ENCODE measurements at regions not wholly inside any gene's neighbourhood (a gene's known extent, or its start where the extent isn't known, plus 50 kb on each side); places are given as distances from the start of the nearest gene placed in this dataset.
"Not testable (repeated sequence)": the region's sequence is repeated elsewhere in the genome, so short reads cannot be mapped to it uniquely, and the experiment has no call there.

DNA sequence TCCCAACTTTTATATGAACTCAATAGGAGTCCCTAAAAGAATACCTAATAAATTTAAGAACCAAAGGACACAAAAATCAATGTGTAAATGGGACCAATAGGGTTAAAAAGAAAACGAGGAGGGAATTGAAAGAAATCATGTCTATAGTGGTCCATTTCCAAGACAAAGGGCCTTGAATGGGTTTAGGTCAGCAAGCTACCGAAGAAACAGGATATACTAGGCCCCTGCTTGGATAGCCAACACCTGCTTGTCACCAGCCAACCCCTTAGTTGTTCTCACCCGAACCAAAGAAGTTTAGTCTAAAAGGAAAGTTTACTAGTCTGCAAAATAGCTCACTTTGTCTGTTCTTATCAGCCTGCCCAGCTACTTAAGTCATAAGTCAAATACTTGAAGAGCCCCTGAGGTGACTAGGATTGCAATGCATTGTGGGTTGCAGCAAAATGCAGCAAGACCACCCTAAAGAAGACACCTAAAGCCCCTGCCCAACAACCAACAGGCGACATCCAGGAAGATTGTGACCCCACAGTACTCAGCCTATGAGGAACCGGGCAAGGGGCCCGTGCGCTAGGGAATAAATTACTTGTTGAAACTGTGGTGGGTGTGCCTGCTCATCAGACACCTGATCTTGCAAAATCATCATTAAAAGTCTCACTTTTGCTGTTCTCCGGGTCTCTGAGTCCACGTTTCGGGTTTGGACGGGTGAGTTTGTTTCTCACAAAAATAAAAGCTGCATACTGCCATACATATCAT lies 183.9 kb upstream of the PPP1R26 start:
- DNase-seq (ENCODE audit: low spot score) = no peak

DNA sequence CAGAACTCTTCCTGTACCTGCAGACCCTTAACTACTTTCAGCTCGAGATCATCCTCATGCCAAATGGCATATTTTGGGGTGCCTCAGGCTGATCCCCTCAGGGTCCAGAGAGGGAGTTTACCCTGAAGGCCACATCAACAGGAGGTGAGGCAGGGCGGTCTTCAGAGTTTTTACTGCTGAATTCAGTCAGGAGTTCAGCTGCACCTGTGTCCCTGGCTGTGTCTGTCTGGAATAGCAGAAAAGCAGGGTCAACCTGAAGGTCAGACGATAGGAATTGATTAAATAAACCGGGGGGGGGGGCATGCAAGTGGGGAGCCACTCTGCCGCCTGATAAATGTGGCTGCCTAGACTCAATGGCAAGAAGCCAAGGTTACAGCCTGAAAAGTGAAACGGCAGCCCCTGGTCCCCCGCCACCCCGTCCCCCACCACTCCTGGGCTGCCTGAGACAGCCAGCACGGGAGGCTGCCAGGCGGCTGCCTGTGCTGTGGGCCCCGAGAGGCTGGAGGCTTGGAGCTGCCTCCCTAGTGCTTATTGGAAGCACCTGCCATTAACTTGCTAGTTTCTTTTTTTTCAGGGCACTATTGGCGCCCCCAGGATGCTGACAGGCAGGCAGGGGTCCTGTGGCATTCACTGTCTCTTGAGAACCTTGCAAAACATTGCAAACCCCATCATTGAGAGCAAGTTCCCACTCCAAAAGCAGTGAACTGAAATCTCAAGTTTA lies 182.7 kb upstream of the PPP1R26 start:
- no peak for DNase-seq (ENCODE audit: low spot score)

DNA sequence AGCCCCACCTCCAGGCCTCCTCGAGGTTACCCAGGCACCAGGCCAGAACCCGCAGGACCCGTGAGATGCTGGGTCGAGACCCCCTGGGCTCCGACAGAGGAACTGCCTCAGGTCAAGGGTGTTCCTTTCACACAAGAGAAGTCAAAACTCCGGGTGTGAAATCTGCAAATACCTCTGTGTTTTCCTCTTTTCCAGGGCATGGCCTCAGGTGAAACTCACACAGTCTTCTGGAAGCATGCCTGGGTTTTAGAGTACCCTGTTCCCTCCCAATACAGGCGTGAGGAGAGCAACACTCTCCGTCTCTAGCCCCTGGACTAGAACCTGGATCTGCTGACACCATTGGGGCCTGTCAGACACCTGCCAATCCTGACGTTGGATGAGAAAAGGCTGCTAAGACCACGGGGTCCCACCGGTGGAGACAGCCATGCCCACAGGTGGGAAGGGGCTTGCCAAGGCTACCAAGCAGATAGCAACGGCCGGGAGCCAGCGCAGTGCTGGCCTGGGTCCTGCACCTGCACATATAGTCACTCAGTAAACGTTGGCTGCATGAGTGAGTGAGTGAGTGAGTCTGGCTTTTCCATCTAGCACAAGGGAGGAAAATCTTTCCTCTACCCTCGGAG lies 182.0 kb upstream of the PPP1R26 start:
- no peak for DNase-seq (ENCODE audit: low spot score)

DNA sequence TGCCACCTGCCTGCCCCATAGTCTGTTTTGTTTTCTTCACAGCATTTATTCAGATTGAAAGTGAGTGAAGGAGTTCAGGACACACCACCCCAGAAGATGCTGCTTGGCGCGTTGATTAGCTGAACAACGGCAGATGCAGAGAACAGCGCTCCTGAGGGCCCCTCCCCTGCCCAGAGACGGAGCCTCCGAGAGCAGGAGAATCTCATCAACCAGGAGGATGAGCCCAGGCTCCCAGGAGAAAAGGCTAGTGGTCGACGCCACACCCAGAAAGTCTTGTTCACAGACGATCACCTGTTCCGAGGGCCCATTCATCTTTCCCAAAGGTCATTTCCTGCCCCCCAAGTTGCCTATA lies 180.4 kb upstream of the PPP1R26 start:
- no peak for DNase-seq (ENCODE audit: low spot score)

DNA sequence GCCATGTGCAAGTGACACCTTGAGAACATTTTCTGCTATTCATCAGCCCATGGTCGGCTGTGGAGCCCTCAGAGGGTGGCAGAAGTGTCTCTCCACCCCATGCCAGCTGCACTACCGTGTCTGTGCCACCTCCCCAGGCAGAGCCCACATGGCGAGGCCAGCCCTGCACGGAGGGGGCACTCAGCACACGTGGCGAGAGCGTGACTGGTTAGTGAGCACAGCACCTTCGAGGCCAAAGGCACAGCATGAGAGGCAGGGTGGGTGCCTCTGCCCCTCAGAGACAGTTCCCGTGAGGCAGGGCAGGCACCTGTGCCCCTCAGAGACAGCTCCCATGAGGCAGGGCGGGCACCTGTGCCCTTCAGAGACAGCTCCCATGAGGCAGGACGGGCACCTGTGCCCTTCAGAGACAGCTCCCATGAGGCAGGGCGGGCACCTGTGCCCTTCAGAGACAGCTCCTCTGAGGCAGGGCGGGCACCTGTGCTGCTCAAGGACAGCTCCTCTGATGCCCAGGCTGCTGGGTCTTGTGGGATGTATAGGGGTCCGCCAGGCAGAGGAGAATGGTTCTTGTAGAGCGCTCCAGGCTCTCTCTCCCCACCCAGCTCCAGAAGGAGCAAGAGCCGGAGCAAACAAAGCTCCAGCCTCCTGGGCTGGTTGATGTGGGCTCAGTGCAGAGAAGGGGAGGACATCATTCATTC lies 179.8 kb upstream of the PPP1R26 start:
- no peak for DNase-seq (ENCODE audit: low spot score)

DNA sequence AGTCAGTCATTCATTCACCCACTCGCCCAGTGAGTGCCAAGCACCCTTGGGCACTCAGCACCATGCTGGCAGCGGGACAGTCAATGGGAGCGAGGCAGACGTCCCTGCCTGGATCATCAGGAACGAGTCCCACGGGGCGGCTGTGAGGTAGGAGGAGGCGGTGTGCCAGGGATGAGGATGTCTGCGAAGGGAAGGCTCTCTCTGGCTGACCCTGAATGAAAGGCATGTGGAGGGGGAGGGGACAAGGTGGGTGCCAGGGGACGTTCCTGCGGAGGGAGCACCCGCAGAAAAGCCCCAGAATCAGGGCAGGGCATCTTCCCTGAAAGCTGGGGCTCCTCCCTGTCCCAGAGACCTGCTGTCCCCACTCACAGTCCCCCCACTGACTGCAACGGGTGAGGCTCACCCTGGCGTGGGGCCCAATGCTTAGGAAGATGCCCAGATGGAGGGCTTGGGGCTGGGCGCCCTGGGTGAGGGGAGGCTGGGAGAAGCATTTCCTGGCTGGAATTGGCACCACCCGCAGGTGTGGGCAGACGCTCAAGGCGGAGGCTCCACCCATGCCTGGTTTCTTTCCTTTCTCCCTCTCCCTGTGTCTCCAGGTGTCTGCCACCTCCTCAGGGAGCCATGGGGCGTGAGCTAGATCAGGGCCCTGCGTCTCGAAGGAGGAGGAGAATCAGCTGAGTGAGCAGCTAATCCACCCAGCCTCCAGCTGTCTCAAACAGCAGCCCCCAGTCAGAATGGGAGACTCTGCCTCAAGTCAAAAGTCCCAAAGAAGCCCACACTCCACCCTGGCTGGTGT lies 179.0 kb upstream of the PPP1R26 start:
- DNase-seq (ENCODE audit: low spot score) = no peak

DNA sequence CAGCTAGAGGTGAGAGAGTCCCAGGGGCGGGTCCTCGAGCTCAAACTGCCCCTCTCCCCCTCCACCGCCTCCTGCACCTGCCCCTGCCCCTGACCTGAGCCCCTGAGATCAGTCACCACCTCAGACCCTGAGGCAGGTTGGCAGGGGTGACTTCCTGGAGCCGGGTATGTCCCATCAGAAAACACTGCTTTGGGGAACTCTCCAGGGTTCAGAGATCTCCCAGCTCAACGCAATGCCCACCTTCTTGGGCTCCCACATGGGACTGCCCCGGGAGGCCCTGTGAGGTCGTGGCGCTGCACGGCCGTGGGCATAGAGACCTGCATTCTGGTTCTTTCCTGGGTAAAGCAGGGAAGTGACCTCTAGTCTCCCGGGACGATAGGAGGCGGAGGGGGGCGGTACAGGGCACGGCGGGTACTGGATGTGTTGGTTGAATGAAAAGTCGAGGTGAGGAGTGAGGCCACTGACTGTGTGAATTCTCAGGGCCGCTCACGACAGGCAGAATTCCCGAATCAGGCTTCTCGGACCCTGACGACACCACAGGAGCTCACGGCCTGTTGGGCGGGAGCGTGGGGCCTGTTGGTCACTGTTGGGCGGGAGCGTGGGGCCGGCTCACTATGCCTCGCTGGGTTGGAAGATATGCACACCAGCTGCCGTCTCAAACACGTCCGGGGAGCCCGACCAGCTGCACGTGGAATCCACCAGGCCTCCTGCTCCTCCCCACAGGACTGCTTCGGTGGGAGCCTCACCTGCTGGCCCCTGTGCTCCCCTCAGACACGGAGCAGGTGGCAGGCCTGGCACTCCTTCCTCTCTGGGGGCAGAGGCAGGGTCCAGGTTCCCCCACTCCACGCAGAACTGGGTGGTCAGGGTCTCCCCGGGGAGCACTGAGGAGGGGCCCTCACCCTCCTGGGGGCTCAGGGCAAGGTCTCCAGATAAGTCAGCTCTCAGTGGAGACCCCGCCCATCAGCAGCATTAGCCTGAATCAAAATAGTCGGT lies 178.0 kb upstream of the PPP1R26 start:
- DNase-seq (ENCODE audit: low spot score) = no peak

DNA sequence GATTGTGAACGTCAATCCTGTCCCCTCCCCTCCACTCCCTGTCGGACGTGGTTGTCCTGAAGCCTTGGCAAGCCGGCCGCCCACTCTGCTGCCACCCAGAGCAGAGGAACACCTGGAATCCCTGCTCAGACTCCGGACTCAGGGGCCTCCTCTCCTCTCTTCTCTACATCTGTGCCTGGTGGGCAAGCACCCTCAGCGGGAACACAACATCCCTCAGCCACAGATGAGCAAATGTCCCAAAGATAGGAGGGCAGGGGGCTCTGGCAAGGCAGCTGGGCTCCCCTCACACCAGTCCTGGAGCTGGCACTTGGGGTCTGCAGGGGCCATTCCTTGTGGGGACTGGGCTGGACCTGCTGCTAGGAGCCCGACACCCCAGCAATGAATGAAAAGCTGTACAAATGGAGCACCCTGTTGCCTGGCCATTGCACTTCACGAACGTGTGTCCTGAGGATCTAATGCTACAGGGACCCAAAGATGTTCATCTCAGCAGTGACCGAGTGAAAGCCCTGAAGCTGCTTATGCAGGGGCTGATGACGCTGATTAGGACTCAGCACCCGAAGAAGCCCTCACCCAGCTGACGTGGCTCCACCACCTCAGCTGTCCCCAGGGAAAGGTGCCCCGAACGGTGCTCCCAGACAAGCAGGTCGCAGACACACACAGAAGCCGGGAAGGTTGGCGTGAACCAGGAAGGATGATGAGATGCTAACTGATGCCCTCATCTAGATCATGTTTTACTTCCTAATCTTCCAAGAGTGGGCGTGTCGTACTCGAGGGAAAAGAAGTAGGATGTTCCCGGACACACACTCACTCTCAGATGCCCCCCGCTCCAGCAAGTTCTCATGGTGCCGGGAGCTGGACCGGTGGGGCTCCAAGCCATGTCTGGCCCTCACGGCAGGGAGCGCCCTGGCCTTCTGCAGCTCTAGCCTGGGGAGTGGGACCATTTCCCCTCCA lies 177.0 kb upstream of the PPP1R26 start:
- DNase-seq (ENCODE audit: low spot score) = no peak

DNA sequence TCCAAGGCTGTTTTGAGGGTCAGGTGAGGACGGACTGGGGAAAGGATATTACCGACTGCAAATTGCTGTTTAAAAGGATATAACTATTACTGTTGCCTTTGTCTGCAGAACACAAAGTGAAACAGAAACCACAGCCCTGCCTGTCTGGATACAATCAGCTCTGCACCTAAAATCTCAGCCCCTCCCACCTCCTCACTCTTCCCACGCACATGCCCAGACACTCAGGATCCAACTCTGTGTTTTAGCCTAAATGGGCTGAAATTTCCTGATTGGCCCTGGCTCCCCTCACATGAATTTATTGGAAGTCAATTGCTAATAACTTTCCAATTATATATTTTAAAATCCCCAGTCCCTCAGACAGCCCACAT lies 176.3 kb upstream of the PPP1R26 start:
- DNase-seq (ENCODE audit: low spot score) = no peak

DNA sequence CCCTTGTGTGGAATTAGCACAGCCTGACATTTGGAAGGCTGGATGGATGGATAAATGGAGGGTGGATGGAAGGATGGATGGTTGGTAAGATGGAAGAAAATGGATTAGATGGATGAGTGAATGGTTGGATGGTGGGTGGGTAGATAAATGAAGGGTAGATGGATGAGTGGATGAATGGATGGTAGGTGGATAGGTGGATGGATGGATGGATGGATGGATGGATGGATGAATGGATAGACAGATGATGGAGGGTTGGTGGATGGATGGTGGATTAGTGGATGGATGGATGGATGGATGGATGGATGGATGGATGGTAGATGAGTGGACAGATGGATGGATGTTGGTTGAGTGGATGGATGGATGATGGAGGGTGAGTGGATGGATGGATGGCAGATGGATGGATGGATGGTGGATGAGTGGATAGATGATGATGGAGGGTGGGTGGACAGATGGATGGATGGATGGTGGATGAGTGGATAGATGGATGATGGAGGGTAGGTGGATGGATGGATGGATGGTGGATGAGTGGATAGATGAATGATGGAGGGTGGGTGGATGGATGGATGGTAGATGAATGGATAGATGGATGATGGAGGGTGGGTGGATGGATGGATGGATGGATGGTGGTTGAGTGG lies 175.6 kb upstream of the PPP1R26 start:
- DNase-seq (ENCODE audit: low spot score) = no peak

DNA sequence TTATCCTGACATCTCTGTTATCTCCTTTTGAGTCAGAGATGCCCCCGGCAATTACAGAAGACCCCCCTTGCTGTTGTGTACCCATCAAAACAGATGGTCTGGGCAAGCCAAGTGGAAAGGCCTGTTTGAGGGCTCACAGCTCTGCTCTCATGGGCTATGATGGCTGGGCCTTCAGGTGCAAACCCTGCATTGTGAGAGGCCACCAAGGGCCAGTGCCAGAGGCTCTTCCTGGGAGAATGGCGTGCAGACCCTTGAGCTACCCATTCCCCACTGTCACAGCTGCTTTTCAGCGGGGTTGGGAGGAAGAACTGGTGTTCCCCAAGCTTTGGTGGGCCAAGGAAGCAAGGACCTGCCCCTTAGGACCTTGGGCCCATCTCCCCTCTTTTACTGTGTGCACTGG lies 174.7 kb upstream of the PPP1R26 start:
- no peak for DNase-seq (ENCODE audit: low spot score)

DNA sequence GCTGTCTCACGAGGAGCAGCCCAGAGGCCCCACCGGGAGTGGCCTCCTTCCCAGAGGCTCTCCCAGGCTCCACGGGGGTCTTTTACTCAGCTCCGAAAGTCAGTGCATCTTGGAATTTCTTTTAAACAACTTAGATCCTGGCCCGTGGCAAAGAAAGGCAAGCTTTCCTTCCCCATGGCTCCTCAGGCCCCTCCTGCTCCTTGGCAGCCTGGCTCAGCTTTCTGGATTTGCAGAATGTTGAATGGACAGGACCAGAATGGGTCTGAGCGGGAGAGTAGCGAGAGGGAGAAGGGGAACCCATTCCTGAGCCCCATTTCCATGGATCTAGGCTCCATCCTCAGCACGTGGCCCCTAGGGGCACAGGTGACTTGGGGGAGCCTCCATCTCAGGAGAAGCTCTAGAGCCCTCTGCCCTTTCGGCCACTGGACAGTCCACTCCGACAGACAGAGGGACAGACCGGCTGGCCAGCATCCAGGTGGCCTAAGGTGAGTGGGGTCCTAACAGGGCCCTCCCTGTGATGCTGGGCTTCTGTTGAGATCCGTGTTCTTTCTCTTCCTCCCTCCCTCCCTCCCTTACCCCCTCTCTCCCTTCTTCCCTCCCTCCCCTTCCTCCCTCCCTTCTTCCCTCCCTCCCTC lies 173.9 kb upstream of the PPP1R26 start:
- no peak for DNase-seq (ENCODE audit: low spot score)

DNA sequence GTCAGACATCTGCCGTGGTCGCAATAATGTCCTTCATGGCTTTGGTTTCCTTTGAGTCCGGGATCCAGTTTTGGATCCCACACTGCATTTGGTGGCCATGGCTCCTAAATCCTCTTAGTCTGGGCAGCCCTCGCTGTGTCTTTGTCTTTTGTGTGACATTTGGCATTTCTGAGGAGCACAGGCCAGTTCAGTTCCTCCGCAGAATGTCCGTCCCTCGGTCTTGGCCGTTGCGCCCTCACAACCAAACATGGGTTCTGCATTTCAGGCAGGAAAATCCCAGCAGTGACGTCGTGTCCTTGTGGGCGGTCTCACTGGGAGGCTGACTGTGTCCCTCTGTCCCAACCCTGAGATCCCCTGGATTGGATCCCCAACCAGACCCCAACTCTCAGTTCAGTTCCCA lies 172.9 kb upstream of the PPP1R26 start:
- no peak for DNase-seq (ENCODE audit: low spot score)

DNA sequence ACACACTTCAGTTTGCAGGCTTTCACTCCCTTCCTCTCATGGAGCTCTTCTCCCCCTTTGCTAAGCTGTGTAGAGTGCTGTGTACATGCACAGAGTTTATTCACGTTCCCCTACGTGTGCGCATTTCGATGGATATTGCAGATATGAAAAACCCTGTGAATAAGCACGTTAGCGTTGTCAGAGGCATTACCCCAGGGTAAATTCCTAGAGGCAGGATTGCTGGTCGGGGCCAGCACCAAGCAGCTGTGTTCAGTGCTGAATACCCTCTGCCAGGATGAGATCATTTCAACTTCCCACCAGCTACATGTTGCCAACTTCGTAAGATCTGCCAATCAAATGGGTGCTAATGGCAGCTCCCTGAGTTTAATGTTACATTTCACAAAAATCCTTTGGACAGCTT lies 172.3 kb upstream of the PPP1R26 start:
- DNase-seq (ENCODE audit: low spot score) = no peak

DNA sequence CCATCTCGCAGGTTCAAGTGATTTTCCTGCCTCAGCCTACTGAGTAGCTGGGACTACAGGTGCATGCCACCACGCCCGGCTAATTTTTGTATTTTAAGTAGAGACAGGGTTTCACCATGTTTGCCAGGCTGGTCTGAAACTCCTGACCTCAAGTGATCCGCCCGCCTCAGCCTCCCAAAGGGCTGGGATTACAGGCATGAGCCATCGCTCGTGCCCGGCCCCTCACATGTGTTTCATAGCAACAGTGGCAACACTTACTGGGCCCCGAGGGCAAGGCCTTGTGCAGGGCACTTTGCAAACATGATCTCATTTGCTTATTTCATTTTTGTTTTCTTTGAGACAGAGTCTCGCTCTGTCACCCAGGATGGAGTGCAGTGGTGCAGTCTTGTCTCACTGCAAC lies 171.7 kb upstream of the PPP1R26 start:
- DNase-seq (ENCODE audit: low spot score) = not testable (repeated sequence)

DNA sequence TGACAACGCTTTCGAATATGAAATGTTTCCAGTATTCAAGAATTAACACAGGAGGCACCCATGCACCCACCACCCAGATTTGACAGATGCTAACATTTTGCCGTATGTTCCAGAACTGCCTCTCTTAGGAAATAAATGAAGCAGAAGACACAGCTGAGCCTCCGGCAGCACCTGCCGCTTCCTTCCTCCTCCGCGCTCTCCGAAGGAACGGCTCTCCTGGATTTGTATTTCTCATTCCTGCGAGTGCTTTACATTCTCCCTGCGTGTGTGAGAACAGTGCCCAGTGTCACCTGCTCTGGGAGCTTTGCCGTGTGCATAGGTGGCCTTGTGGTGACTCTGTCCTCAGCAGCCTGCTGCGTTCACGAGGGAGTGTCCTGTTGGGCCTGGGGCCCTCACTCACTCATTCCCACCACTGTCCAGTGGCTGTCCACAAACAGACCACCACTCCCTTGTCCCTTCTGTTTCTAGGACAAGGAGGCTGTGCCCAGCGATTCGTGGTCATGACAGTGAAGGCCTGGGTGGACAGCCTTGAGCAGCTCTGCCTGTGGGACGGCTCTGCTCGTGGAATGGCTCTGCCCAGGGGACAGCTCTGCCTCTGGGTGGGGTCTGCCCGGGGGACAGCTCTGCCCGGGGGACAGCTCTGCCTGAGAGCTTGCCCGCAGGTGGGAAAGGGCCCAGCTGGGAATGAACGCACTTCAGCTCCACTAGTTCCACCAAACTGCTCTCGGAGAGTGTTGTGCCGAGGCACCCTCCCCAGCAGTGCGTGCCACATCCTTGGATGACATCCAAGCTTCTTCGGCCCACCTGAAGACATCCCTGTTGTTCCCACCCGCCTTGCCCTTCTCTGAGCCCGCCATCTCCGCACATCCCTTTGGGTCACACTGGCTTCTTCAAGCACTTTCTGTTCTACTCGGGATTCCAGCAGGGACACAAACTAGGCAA lies 170.5 kb upstream of the PPP1R26 start:
- DNase-seq (ENCODE audit: low spot score) = no peak

DNA sequence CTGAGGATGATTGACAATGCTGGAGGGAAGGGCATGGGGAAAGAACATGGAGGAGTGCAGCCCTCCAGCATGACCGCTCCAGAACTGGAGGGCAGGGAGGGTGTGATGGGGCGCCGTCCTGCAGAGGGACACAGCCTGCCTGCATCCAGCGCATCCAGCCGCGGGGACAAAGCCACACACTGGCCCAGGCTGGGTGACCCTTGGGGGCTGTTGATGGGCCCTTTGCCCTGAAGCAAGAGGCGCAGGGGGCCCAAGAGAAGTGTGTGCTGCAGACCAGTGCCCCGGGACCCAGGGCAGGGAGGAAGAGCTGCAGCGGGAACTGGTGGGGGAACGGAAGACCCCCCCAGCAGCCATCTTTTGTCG lies 169.8 kb upstream of the PPP1R26 start:
- DNase-seq (ENCODE audit: low spot score) = no peak

DNA sequence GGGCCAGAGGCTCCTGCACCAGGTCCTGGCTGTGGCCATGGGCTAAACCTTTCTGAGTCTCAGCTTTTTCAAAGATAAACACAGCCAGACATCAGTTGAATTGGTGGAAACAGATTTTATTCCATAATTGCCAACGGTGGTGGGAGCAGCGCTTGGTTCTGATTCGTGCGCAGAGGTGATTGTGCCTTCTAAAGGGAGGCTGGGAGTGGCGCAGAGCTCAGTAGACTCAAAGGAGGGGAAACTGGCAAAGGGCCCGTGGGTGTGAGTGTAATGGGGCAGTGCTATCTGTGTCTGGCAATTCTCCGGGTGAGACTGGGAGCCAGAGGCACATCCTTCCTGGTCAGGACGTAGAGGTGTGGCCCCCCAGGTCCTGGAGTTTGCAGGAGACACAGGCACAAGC lies 169.4 kb upstream of the PPP1R26 start:
- DNase-seq (ENCODE audit: low spot score) = no peak
